Stimulated activated CD8-positive, alpha-beta memory T cell treated with anti-CD3 and anti-CD28 coated beads, Interleukin-15, amount 100 ng/mL, for 48 hours (primary cell): ENCODE measurements at regions not wholly inside any gene's neighbourhood (a gene's known extent, or its start where the extent isn't known, plus 50 kb on each side); places are given as distances from the start of the nearest gene placed in this dataset.

Source experiments
- DNase-seq, 2 donors: peaks; one replicate each; pipeline ENCODE4 v3.0.0-alpha.2; 2020; ENCODE audit warnings: low read depth in 2 of 2

DNA sequence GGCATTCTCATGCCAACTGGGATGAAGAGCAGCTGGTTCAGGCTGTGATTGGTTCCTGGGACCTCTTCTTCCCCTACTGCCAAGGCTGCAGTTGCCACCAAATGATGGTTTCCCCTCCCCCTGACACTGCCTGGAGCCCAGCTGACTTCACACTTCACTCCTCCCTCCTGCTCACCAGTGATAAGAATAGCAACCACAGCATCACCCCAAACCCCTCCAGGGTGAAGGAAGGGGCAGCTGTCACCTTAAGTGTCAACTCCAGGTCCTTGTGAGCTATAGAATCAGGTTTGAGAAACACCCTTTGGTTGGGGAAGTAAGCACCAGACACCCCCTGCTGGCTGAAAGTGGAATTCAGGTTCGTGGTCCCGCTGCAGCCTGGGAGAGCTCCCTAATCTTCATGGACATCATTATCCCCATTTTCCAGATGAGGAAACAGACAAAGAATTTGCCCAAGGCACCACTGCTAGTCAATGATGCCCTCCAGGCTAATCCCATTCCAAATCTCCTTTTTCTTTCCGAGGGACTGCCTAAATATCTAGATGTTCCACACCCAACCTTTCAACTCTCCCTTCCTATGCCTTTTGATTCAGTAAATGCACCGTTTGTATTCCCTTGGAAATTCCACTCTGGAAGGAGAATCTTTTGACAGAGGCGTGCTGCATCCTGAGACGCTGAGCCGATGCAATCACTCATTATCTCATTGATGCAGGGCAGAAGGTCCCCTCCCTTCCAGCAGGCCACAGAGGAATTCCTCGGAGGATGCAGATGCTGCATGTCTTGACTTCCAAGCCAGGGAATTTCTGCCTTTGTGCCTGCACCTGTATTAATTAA, 50.6 kb upstream of the UQCRFS1 start:
- peak; percentile 15 to 17 for DNase-seq

DNA sequence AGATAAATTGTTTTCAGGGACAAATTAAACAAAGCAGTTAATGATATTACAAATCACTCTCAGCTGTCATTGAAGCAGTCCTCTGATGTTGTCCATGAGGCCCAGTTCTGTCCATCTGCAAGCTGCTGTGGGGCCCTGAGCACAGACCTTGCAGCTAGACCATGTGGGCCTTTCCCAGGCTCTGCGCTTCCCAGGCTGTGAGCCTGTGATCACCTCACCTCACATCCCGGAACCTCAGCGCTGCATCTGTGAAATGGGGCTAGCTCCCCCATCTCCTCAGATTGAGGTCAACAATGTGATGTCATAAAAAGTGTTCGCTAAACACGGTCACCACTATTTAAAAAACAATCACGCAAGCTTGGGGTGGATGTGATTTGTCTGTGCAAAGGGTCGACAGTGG, 51.9 kb upstream of the UQCRFS1 start:
- no peak for DNase-seq

DNA sequence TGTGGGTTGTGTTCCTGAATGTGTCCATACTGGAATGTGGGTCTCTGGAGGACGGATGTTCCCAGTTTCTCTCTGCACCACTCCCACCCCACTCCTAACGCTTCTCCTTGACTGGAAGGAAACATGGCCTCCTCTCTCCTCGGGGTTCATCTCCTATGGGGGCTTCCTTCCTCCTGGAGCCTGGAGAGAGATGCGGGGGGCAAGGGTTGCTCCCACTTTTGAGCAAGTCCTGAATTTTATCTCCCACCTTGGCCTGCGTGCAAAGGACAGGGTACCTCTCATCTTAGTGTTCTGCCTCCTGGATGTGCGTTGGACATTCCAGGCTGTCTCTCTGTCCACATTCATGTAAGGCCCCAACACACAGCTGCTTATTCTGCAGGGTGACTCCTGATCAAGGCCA, 52.5 kb upstream of the UQCRFS1 start:
- DNase-seq, result no peak

- no peak for DNase-seq
Measured at GRCh38 chr19:29266001-29266400, 53.0 kb upstream of the UQCRFS1 start.

- DNase-seq, result no peak
Measured at GRCh38 chr19:29266603-29267002, 53.7 kb upstream of the UQCRFS1 start.

GRCh38 chr19:29267701-29268100, 54.8 kb upstream of the UQCRFS1 start:
- DNase-seq, result no peak

GRCh38 chr19:29268103-29268502, 55.2 kb upstream of the UQCRFS1 start:
- no peak for DNase-seq

DNA sequence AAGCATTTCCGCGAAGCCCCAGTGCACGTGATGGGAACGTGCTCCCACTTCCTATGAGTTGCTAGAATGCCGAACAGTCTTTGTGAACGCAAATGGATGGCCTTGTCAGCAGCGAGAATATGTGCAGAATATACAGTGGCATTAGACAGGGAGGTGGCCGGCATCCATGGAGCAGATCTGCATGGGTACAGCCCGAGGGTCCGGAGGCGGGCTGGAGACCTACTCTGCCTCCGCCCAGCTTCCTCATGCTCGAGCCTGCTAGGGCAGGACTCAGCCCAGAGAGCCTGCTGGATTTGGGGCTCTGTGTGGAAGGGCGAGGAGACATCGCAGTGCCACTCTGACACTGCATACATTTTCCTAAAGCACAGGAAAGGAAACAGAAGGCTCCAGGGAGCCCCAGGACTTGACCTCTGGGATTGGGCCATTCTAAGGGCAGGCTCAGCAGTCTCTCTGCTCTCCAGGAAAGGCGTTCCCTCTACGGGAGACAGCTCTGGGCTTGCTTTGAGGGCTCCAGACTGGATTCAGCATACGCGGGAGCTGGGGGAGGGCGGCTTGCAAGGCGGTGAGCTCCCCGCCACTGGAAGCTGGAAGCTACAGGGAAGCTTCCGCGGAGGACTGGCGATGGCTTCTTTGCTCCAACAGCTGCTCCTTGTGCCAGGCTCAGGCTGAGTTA, 55.9 kb upstream of the UQCRFS1 start:
- no peak for DNase-seq

DNA sequence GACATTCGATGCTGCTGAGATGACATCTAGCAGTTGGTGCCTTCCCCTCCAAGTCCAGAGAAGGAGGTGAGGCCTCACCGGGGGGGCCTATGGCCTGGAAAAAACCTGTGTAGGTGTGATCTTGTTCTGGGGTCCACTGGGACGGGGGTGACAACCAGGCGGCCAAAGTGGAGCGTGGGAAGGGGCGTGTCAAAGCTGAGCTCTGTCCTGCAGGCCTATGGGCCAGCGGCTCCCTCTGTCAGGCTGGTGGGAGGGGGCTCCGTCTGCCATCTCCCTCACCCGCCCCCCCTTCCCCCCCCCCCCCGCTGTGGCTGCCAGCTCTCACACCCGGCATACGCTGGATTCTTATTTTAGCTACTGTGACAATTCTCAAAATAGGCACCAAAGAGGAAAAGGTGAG, 56.7 kb upstream of the UQCRFS1 start:
- DNase-seq, result no peak

DNA sequence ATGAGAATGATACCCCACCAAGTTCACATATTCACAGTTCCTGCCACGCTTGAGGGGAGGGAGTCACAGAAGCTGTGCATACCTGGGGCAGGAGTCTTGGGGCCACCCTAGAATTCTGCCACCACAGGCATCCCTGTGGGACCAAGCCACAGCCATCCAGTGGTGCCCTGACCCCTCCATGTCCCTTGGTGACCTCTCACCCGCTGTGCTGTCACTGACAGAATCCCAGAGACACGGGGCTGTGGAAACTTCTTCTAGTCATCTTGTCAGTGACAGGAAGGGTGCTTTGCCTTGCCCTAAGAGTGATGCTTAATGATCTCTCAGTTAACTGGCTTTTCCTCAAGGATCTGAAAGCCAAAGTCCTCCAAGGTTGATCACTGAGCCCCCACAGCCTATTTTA, 58.4 kb upstream of the UQCRFS1 start:
- DNase-seq, result no peak

GRCh38 chr19:29271911-29272310, 59.0 kb upstream of the UQCRFS1 start:
- DNase-seq, result no peak

DNA sequence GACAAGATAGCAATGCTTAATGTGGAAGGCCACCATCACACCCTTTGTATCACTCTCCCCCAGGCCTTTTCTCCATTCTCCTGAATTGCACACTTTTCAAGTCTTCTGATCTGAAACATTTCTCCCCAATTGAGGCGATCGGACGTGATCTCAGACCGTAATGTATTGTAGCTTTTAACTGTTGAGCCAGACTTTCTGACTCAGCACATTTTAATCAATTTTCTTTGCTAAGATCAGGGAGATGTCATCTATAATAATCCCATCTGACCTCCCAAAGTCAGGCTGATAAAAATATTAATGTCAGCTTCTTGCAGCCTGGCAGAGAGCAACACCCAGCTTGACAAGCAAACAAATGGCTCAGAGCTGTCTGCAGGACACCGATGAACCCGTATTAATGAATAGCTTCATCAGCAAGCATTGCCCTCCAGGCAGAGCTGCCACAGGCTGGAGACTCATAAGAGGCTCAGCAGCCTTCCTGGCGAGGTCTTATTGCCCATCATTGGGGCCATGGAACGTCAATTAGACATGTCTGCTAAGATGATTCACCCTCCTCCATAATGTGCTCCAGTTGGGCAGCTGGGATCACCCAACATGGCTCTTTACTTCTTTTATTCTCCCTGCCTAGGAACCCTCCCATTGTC, 60.2 kb upstream of the UQCRFS1 start:
- DNase-seq, result no peak

GRCh38 chr19:29275266-29275665, 62.3 kb upstream of the UQCRFS1 start:
- no peak for DNase-seq

DNA sequence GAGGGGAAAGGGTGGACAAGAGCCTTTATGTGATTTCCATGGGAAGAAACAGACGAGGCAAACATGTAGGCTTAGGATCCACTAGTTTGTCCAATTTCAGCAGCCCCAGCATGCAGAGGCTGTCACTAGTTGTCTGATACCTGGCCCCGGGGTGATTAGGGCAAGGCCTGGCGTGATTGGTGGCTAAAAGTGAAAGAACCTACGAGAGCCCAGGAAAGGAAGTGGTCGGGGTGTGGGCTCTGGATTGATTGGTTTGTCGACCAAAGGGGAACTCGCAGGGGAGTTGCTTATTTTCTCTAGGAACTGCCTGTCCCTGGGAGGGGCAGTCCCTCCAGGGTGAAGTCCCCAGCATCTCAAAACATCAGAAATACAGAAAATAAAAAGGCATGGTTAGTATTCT, 64.2 kb upstream of the UQCRFS1 start:
- DNase-seq, result peak; percentile 45 to 54

GRCh38 chr19:29278716-29279115, 65.8 kb upstream of the UQCRFS1 start:
- no peak for DNase-seq

GRCh38 chr19:29283366-29283765, 70.4 kb upstream of the UQCRFS1 start:
- no peak for DNase-seq

DNA sequence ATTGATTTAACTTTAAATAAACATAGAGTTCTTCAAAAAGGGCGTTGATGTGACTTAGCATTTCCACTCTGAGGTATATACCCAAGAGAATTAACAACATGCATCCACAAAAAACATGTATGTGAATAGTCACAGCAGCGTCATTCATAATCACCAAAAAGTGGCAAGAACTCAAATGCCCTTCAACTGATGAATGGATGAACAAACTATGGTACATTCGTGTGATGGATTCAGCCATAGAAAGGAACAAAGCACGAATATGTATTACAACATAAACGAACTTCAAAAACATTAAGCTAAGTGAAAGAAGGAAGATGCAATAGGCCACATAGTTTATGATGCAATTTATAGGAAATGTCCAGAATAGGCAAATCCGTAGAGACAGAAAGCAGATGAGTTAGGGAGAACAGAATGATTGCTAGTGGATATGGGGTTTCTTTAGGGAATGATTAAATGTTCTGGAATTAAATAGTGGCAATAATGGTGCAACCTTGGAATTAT, 72.3 kb upstream of the UQCRFS1 start:
- no peak for DNase-seq

- no peak for DNase-seq
Measured at GRCh38 chr19:29285878-29286277, 72.9 kb upstream of the UQCRFS1 start.

- DNase-seq, result no peak
Measured at GRCh38 chr19:29287061-29287460, 74.1 kb upstream of the UQCRFS1 start.

DNA sequence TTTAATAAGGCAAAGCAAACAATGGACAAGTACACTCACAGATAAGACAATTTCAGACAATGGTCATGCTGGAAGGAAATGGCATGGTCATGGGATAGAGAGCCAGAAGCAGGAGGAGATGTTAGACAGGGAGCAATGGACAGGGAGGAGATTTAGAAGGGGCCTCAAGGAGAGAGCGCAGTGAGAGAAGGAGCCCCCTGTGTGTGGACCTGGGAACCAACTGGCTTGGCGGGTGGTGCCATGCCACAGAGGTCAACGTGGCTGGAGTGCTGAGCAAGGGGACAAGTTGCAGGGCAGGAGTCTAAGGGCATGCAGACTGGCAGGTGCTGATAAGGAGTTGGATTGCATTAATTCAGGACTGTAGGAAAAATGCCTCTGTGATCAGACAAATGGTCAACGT, 75.3 kb upstream of the UQCRFS1 start:
- DNase-seq, result no peak

- DNase-seq, result no peak
Measured at GRCh38 chr19:29289020-29289419, 76.1 kb upstream of the UQCRFS1 start.

- DNase-seq, result no peak
Measured at GRCh38 chr19:29290853-29291252, 77.9 kb upstream of the UQCRFS1 start.

DNA sequence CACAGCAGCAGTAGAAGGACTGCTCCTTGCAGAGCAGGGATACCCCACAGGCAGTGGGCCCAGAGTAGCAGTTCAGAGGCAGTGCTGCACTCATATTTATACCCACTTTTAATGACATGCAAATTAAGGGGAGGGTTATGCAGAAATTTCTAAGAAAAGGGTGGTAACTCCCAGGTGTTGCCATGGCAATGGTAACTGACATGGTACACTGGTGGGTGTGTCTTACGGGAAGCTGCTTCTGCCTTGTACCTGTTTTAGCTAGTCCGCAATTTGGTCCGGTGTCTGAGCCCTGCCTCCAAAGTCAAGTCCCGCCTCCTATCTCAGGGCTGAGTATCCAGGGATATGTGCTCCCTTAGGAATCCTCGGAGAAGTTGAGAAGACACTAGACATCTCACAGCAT, 79.2 kb upstream of the UQCRFS1 start:
- no peak for DNase-seq
